ENCODE measurements at regions not wholly inside any gene's neighbourhood (a gene's known extent, or its start where the extent isn't known, plus 50 kb on each side); places are given as distances from the start of the nearest gene placed in this dataset.

DNA sequence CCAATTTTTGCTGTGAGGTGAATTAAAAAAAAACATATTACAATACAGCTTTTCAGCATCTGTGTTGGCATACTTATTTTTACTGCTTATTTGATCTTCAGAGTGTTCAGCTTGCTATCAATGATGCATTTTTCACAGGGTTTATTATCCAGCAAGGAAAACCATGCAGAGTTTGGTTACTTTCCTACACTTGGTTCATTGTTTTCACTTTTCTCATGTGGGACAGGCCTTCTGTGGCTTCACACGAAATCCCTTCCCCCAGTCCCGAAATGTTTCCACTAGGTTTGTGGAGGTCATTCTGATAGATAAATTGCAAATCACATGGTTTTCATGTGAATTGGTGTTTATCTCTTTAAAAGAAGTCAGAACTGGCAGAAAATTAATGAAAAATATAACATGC is 205.8 kb downstream of the SPCS3 start:
- TF ChIP-seq, protein P1, sequence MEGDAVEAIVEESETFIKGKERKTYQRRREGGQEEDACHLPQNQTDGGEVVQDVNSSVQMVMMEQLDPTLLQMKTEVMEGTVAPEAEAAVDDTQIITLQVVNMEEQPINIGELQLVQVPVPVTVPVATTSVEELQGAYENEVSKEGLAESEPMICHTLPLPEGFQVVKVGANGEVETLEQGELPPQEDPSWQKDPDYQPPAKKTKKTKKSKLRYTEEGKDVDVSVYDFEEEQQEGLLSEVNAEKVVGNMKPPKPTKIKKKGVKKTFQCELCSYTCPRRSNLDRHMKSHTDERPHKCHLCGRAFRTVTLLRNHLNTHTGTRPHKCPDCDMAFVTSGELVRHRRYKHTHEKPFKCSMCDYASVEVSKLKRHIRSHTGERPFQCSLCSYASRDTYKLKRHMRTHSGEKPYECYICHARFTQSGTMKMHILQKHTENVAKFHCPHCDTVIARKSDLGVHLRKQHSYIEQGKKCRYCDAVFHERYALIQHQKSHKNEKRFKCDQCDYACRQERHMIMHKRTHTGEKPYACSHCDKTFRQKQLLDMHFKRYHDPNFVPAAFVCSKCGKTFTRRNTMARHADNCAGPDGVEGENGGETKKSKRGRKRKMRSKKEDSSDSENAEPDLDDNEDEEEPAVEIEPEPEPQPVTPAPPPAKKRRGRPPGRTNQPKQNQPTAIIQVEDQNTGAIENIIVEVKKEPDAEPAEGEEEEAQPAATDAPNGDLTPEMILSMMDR (conservative IDR thresholded peaks at IDR 0.05; ENCODE audit: low read depth, low read length), result no peak
- no peak for DNase-seq (ENCODE audit: low read depth)
- H3K4me3 ChIP-seq (ENCODE audit: low read depth, low read length), result no peak overlapping the region

DNA sequence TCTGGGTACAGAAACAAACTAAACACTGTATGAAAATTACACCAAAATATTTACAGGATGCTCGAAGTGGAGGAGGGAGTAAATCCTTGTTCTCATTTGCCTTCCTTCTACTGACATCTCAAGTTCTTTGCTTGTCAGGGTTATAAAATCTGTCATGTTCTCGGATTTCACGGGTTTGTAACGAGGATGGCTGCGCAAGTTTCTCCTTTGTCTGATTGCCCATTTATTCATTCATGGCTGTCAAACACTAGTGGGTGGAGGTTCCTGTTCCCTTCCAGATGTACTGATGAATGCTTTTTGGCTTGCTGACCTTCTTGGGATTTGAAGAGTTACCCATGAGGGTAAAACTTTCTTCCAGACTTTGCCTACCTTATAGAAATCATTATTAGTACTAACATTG is 206.9 kb downstream of the SPCS3 start:
- DNase-seq (ENCODE audit: low read depth), result no peak
- no peak overlapping the region for H3K4me3 ChIP-seq (ENCODE audit: low read depth, low read length)
- TF ChIP-seq, protein P1 (conservative IDR thresholded peaks at IDR 0.05; ENCODE audit: low read depth, low read length), result no peak

DNA sequence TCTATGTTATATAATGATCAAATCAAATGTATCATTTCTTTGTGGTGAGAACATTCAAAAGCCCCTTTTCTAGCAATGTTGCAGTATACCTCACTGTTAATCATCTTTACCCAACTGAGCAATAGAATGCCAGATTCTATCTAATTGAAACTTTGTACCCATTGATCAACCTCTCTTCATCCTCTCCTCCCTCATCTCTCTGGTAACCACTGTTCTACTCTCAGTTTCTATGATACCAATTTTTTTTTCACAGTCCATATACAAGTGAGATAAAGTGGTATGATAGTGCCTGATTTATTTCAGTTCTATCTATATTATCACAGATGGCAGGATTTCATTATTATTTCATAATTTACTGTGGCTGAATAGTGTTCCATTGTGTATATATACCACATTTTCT is 209.8 kb downstream of the SPCS3 start:
- H3K4me3 ChIP-seq (ENCODE audit: low read depth, low read length), result no peak overlapping the region
- TF ChIP-seq, protein P1 (conservative IDR thresholded peaks at IDR 0.05; ENCODE audit: low read depth, low read length), result no peak
- DNase-seq (ENCODE audit: low read depth), result no peak

DNA sequence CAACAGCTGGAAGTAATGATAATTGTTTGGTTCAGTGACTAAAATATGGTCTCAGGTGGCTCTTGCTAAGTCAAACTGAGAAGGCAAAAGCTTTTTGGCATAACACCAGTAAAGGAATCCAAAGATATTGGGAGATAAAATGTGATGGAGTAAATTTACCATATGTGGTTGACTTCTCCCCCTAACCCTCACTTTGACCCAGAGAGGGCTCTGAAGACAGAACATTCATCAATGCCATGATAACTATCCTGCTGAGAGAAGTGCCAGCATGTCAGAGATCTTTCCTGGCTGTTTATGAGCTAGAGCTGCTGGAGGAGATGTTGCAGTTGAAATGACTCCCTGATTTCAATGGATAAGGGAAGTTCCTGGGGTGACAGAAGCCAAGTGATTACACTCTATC is 213.4 kb downstream of the SPCS3 start:
- TF ChIP-seq, protein P1 (conservative IDR thresholded peaks at IDR 0.05; ENCODE audit: low read depth, low read length), result no peak
- no peak overlapping the region for H3K4me3 ChIP-seq (ENCODE audit: low read depth, low read length)
- no peak for DNase-seq (ENCODE audit: low read depth)

DNA sequence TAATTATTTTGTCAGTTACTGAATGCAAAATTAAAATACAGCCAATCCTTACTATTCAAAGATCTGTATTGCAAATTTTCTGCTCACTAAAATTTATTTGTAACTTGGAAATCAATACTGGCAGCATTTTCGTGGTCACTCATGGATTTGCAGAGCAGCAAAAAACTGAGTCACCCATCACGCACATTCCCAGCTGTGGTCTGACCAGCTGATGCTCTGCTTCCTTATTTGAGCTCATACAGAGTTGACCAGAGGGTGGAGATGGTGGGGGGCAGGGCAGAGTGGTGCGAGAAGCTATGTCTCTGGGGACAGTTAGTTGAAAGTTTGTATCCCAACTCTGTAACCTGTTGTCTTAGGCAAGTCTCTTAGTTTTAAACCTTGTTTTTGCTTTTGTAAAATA is 214.8 kb downstream of the SPCS3 start:
- DNase-seq (ENCODE audit: low read depth), result peak; percentile 90
- TF ChIP-seq, protein P1 (conservative IDR thresholded peaks at IDR 0.05; ENCODE audit: low read depth, low read length), result no peak
- H3K4me3 ChIP-seq (ENCODE audit: low read depth, low read length), result no peak overlapping the region

DNA sequence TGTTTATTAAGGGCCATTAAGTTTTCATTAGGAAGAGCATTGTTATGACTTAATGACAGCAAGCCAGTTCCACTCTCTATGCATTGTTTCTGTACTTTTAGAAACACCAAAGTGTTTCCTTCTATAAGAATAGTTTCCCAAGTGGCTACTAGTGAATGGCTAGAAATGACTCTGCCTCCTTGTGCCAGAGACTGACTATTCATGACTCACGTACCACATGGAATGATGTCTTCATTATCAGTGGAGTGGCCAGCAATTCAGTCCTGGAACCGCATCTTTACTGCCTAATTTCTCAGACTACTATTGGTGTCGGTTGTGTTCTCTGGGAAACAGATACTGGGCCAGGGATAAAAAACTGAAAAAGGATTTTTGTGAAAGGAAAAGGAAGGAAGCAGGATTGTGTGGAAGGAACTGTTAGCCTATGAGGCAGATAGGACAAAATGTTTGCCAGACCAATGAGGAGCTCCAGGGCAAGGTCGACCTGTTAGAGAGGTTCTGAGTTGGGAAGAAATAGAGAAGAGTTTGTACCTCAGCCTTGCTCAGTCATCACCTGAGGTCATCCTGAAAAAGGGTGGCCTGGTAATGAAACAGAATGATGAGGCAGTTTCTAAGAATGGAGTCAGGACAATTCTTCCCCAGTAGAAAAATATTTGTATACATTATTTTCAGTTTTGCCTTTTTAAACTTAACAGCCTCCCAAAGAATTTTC is 218.6 kb downstream of the SPCS3 start:
- DNase-seq (ENCODE audit: low read depth), result peak; percentile 88
- H3K4me3 ChIP-seq (ENCODE audit: low read depth, low read length), result no peak overlapping the region
- TF ChIP-seq, protein P1 (conservative IDR thresholded peaks at IDR 0.05; ENCODE audit: low read depth, low read length), result no peak

DNA sequence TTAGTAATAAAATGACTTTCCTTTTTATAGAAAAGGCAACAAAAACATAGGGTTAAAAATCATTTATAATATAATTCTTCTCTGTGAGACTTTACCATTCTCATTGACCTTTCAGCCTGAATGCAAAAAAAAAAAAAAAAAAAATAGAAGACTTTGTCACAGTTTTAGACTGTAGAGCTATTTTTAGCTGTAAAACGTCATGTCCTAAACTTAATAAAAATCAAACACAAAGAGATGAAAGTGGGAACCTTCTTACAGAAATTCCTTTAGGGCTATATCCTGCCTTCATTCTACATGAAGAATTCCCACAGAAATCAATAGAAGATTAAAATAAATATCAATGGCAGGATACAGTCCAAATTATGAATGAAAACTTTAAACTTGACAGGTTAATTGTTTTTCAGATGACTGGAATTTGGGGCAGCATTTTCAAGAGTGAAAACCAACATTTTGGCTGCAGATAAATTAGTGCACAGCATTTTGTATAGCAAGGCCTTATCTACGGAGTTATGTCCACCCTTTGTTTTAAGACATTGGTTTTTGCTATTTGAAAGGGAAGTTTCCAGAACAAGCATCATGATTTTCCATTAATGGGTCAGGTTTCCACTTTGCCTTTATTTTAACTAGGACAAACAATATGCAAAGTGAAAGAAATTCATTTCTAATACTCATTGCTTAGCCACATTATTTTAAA is 219.5 kb downstream of the SPCS3 start:
- no peak overlapping the region for H3K4me3 ChIP-seq (ENCODE audit: low read depth, low read length)
- no peak for DNase-seq (ENCODE audit: low read depth)
- TF ChIP-seq, protein P1 (conservative IDR thresholded peaks at IDR 0.05; ENCODE audit: low read depth, low read length), result no peak

Measured in choroid plexus epithelial cell (primary cell).